ENCODE measurements at regions not wholly inside any gene's neighbourhood (a gene's known extent, or its start where the extent isn't known, plus 50 kb on each side); places are given as distances from the start of the nearest gene placed in this dataset.
"Not testable (repeated sequence)": the region's sequence is repeated elsewhere in the genome, so short reads cannot be mapped to it uniquely, and the experiment has no call there.

DNA sequence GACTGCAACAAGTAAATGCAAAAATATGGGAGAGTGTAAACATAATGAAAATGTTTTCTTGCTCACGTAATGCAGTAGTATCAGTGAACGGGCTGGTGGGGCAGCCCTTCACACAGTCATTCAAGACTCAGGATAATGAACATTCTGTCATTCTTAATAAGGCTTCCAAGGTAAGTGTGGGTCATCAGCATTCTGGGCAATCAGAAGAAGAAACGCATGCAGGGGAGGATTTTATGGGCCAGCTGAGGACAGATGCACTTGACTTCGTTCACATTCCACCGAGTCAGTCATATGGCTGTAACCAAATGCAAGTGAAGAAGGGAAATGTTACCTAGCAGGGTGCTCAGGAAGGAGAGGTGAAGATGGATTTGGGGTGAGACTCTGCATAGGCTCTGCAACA, 68.0 kb upstream of the MAP9 start:
- DNase-seq (ENCODE audit: low spot score): no peak

DNA sequence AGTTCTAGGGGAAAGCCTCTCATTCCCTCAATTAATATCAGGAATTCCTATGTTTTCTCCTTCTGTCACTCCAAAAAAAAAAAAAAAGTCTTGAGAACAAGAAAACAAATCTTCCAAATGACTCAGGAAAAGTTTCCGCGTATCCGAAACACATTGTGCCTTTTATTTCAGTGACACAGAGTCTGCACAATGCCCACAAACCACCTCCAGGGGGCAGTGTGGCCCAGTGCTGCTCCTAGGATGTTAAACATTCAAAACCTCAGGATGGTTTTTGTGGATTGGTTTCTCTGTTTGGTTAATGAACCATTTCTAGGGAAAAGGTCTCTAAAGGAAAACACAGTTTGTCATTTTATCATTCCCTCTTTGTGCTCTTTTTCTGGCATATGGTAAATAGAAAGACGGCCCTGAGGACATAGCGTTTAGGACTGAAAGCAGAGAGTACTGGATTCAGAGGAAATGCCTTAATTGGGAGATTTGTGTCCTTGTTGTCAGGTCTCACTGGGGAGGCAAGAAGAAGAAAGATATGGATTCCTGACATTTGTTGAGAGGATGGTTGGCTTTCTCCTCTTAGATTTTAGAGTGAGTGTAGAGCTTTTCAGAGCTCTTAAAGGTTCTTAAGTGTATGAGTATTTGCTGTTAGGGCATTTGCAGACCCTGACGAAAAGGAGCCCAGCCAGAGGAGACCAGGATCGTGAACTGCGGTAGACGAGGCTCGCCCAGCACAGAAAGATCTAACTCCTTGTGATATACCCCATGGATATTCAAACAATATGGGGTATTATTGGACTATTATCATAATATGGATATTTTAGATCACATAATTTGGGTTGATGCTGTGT, 65.7 kb upstream of the MAP9 start:
- peak; percentile 14 for DNase-seq (ENCODE audit: low spot score)

GRCh38 chr4:155441475-155441874, 64.7 kb upstream of the MAP9 start:
- no peak for DNase-seq (ENCODE audit: low spot score)

DNA sequence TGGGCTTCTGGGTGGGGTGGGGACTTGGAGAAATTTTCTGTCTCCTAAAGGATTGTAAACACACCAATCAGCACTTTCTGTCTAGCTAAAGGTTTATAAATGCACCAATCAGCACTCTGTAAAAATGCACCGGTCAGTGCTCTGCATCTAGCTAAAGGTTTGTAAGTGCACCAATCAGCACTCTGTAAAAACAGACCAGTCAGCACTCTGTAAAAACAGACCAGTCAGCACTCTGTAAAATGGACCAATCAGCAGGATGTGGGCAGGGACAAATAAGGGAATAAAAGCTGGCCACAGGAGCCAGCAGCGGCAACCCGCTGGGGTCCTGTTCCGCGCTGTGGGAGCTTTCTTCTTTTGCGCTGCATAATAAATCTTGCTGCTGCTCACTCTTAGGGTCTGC, 63.0 kb upstream of the MAP9 start:
- not testable (repeated sequence) for DNase-seq (ENCODE audit: low spot score)

DNA sequence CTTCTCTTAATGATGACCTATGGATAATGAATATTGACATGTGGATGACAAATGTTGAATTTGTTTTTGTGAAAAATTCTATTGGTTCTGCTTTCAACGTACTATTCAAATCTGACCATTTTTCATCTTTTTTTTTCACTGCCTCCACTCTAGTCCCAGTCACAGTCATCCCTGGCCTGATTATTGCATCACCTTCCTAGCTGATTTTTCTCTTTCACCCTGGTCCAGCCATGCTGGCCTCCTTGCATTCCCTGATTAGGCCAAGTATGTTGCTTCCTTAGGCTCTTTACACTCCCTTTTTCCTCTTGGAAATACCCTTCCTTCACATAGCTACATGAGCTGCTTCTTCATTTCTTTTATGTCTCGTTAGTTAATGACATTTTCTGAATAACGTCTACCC, 58.1 kb upstream of the MAP9 start:
- no peak for DNase-seq (ENCODE audit: low spot score)

- DNase-seq (ENCODE audit: low spot score): no peak
These were observed 57.6 kb upstream of the MAP9 start for GRCh38 chr4:155434366-155434765.

DNA sequence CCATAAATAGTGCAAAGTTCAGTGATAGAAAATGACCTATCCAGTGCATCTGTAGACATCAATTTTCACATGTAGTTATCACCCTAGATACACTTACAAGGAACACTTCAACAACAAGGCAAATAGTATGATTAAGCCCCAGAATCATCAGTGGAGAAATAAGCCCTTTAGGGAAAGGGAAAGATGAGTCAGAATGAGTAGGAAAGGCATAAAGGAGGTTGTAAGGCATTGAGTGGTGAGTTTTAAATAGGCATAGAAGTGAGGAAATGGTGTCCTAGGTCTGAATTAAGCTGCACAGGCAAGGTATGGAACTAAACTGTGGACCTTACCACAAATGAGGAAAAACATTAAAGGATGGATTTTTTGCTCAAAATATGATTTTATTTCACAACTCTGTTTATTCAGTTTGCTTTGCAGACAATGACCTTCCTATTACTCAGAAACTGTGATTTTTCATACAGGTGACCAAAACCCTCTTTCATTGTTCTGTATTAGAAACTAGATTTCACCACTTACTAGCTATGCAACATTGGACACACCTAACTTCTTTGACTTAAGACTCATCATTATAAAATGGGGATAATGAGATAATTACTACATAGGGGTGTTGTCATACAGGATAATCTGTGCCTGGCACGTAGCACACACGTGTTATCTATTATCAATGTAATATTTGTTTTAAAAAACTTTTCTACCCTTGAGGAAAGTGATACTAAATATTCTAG, 57.0 kb upstream of the MAP9 start:
- DNase-seq (ENCODE audit: low spot score): no peak

- no peak for DNase-seq (ENCODE audit: low spot score)
These were observed 54.4 kb upstream of the MAP9 start for GRCh38 chr4:155430895-155431795.

- no peak for DNase-seq (ENCODE audit: low spot score)
These were observed 51.4 kb upstream of the MAP9 start for GRCh38 chr4:155428128-155428527.

DNA sequence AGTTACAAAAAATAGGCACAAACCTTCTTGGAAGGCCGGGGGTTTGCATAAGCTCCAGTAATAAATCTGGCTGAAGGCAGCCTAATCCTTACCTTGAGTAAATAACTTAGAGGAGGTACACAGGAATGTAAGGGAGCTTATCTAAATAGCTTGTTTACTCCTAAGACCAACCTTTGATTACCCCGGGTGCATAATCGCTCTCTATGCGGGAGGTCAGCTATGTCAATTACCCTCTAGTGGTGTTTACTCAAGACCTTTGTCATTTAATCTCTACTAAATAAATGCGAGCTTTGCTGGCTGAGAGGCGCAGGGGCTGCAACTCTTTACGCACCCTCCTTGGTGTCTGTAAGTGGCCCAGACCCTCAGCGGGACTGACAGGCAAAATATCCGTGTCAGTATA, 50.2 kb upstream of the MAP9 start:
- DNase-seq (ENCODE audit: low spot score): no peak
